B cell (primary cell): ENCODE measurements at regions not wholly inside any gene's neighbourhood (a gene's known extent, or its start where the extent isn't known, plus 50 kb on each side); places are given as distances from the start of the nearest gene placed in this dataset.

Experiments
- CTCF ChIP-seq: fragments of 200-600 bp; IDR thresholded peaks from one replicate; pipeline ENCODE4 v1.8.0; 2022; ENCODE audit warnings: antibody characterized with exemption, mild to moderate bottlenecking
- EZH2 ChIP-seq: IDR thresholded peaks from 2 replicates; pipeline ENCODE4 v1.6.1; 2012; ENCODE audit warnings: borderline replicate concordance, low read depth, mild to moderate bottlenecking, moderate library complexity, low read length; ENCODE audit not compliant: insufficient read depth, poor library complexity, severe bottlenecking

- TF ChIP-seq CTCF (no peak), EZH2 (no peak)
These were observed 79.3 kb upstream of the STT3B start for GRCh38 chr3:31453430-31453829.
